GM12865 (cell line): ENCODE measurements at regions not wholly inside any gene's neighbourhood (a gene's known extent, or its start where the extent isn't known, plus 50 kb on each side); places are given as distances from the start of the nearest gene placed in this dataset.
"Not testable (repeated sequence)": the region's sequence is repeated elsewhere in the genome, so short reads cannot be mapped to it uniquely, and the experiment has no call there.

Source experiments
- DNase-seq: peaks from one replicate; pipeline ENCODE4 v3.0.0; 2010; ENCODE audit warnings: low read depth
- H3K4me3 ChIP-seq: 2 replicates; pipeline ENCODE4 v1.5.1; 2011; ENCODE audit warnings: mild to moderate bottlenecking, low read depth, low read length, control low read depth
- TF ChIP-seq, protein P1 (sequence below): IDR thresholded peaks from 2 replicates; pipeline ENCODE4 v1.5.1; 2011; ENCODE audit warnings: low read length, control low read depth, low read depth, inconsistent platforms; ENCODE audit not compliant: insufficient read depth; ENCODE audit errors: missing control alignments

DNA sequence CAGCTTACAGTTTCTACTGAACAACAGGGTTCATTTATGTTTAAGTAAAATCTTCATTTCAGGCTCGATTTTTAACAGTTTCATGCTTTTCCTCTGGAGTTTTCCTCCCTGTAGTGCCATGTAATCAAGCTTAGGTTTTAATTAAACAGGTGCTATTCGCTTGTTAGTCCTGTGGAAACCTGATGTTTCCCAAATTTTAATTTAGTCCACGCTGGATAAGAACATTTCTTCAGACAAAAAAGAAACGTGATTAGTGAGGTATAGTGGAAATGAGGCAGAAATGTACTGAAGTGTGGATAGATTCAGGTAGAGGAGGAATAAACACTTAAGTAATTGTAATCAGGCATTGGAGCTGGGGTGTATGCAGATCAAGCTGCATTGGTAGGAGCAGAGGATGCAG is 1217.5 kb downstream of the AACS start:
- H3K4me3 ChIP-seq, result no peak overlapping the region
- DNase-seq, result no peak
- TF ChIP-seq, protein P1, sequence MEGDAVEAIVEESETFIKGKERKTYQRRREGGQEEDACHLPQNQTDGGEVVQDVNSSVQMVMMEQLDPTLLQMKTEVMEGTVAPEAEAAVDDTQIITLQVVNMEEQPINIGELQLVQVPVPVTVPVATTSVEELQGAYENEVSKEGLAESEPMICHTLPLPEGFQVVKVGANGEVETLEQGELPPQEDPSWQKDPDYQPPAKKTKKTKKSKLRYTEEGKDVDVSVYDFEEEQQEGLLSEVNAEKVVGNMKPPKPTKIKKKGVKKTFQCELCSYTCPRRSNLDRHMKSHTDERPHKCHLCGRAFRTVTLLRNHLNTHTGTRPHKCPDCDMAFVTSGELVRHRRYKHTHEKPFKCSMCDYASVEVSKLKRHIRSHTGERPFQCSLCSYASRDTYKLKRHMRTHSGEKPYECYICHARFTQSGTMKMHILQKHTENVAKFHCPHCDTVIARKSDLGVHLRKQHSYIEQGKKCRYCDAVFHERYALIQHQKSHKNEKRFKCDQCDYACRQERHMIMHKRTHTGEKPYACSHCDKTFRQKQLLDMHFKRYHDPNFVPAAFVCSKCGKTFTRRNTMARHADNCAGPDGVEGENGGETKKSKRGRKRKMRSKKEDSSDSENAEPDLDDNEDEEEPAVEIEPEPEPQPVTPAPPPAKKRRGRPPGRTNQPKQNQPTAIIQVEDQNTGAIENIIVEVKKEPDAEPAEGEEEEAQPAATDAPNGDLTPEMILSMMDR, result no peak

DNA sequence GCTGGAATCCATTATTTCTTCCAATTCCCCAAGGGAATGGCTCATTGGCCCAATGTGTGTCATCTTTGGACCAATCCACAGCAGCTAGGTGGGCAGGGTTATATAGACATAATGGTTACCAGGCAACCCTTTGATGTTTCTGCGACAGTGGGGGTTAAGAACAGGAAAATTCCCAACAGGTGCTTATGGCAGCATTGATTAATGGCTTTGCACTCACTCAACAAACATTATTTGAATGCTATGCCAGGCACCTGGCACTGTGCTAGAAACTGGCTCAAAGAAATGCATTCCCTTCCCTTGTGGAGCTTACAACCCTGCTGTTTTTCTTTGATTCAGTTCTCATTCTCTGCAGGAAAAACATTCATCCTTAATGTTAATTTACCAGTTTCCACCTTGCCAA is 1221.0 kb downstream of the AACS start:
- DNase-seq, result no peak
- no peak overlapping the region for H3K4me3 ChIP-seq

DNA sequence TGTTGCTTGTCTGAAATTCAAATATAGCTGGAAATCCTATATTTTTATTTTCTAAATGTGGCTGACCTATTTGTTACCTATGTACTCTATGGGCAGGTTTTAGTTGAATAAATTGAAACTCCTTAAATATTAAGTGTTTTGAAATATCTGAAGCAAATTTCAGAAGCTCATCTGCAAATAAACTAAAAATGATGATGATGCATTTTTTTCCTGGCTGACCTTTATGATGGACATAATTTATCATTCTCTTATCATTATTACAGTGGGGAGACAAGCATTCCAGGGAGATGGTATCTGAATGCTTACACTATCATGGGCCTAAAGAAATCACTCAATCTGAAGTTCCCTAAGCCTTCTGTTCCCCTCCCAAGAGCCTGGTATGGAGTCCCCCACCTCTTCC is 1225.2 kb downstream of the AACS start:
- H3K4me3 ChIP-seq, result no peak overlapping the region
- TF ChIP-seq, protein P1, result no peak
- no peak for DNase-seq

More for the DNA sequence above, 1221.0 kb downstream of the AACS start:
- TF ChIP-seq, protein P1, result no peak

DNA sequence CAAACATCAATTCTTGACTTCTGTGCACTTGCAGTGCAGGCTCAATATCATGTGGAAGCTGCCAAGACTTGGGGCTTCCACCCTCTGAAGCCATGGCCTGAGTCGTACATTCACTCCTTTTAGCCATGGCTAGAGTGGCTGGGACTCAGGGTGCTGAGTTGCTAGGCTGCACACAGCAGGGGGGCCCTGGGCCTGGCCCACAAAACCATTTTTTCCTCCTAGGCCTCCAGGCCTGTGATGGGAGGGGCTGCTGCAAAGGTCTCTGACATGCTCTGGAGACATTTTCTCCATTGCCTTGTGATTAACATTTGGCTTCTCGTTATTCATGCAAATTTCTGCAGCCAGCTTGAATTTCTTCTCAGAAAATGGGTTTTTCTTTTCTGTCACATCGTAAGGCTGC is 1226.8 kb downstream of the AACS start:
- DNase-seq, result not testable (repeated sequence)

DNA sequence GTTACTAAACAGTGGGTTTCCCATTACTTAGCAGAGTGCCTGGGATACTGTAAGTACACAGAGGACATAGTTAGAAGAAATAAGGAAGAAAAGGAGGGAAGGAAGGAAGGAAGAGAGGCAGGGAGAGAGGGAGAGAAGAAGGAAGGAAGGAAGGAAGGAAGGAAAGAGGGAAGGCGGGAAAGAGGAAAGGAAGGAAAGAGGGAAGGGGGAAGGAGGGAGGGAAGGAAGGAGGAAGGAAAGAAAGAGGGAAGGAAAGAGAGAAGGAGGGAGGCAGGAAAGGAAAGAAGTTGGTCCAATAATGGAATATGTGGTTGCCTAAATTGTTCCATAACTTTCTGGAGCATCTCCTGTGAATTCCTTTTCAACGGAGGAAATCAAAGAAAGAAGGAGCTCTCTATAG is 1230.4 kb downstream of the AACS start:
- no peak overlapping the region for H3K4me3 ChIP-seq
- TF ChIP-seq, protein P1, result no peak
- no peak for DNase-seq

More for the DNA sequence above, 1226.8 kb downstream of the AACS start:
- H3K4me3 ChIP-seq, result not testable (repeated sequence)

DNA sequence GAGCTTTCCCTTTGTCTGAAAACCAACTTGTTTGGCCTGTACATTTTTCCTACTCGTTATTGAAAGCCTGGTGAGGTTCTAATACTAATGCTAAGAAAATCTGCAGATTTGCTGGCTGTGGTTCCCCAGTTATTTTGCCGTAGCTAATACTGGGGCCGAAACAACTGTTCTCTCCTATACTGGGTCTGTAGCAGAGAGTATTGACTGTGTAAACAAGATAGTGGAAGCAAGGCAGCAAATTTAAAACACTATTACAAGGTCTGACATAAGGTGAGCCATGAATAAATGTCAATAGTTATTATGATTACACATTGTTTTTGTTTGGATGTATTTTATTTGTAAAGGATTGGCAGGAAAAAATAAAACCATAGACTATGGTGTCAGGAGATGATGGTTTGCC is 1244.0 kb downstream of the AACS start:
- H3K4me3 ChIP-seq, result no peak overlapping the region
- TF ChIP-seq, protein P1, result no peak
- DNase-seq, result no peak

DNA sequence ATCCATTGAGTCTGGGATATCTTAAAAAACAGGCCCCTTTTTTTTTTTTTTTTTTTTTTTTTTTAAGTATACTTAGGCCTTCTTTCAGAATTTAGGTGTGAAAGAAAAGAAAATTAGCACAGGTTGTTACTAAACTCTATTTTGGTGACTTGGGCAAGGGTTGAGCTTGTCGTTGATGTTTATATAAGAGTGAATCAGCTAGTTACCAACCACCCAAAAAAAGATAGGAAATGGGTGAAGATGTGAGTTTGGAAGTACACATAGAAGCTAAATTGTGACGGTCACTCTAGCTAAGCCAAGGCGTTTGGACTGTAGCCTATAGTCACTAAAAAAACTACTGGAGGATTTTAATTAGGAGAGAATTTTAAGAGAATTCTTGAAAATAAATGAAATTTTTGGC is 1247.2 kb downstream of the AACS start:
- TF ChIP-seq, protein P1, result no peak
- no peak for DNase-seq
- no peak overlapping the region for H3K4me3 ChIP-seq
